NCI-H1417 (cell line): ENCODE measurements at regions not wholly inside any gene's neighbourhood (a gene's known extent, or its start where the extent isn't known, plus 50 kb on each side); places are given as distances from the start of the nearest gene placed in this dataset.
"Not testable (repeated sequence)": the region's sequence is repeated elsewhere in the genome, so short reads cannot be mapped to it uniquely, and the experiment has no call there.

Experiments used
- DNase-seq, 3 experiments: peaks; one replicate each; lab custom pipeline; 2025; lab: John Stamatoyannopoulos, UW

DNA sequence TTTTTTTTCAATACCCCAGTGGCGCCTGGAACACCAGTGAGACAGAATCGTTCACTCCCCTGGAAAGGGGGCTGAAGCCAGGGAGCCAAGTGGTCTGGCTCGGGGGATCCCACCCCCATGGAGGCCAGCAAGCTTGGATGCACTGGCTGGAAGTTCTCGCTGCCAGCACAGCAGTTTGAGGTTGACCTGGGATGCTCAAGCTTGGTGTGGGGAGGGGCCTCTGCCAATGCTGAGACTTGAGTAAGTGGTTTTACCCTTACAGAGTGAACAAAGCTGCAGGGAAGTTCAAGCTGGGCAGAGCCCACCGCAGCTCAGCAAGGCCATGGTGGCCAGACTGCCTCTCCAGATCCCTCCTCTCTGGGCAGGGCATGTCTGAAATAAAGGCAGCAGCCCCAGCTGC lies 276.2 kb upstream of the CNTN6 start:
- DNase-seq = no peak

DNA sequence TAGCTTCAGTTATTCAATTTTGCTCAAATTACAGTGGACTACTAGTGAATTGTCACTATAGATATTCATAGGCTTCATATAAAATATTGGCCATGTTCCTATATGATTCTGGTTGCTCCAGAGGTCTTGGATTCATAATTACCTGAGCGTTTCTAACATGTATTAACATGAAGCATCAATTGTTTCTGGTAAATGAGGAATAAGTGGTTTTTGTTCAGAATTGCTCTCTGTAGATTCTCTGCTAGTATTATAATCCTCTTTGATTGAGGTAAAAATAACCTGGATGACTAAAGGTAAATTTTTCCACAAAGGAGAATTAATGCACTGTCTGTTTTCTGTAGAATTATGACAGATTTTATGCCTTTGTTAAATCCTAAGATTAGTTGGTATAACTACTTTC lies 258.1 kb upstream of the CNTN6 start:
- DNase-seq = no peak

DNA sequence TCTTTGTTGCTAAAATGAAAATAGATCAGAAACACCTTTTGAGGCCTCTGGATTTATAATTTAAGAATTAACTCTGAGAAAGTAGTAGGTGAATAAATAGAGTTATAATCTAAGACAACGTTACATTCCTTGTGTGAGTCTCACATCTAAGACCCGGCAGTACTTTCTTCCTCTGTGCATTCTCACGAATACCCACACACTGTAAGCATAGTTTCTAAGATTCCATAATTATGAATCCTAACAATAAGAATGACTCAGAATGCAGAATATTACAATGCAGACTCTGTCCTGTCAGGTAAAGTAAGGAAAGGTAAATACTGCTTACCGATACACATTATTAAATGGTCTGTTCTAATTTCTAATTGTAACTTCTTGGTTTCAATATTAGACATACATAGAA lies 257.7 kb upstream of the CNTN6 start:
- DNase-seq = no peak

DNA sequence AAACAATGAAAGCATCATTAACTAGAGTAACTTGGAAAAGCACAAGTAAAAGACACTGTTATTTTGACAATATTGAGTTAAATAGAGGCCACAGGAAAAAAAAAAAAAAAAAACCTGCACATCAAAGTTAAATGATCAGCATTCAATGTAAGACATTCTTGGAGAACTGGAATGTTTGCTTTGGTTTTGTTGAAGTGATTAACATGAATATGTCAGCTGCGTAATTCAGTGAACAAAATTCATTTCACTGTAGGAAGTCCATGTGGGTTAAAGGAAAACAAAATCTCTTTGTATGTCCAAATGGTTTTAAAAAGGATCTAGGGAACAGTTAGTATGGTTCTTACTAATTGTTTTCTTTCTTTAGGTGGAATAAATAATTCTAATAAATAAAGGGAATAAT lies 252.8 kb upstream of the CNTN6 start:
- peak in 1 of 3 experiments; percentile 21 for DNase-seq

DNA sequence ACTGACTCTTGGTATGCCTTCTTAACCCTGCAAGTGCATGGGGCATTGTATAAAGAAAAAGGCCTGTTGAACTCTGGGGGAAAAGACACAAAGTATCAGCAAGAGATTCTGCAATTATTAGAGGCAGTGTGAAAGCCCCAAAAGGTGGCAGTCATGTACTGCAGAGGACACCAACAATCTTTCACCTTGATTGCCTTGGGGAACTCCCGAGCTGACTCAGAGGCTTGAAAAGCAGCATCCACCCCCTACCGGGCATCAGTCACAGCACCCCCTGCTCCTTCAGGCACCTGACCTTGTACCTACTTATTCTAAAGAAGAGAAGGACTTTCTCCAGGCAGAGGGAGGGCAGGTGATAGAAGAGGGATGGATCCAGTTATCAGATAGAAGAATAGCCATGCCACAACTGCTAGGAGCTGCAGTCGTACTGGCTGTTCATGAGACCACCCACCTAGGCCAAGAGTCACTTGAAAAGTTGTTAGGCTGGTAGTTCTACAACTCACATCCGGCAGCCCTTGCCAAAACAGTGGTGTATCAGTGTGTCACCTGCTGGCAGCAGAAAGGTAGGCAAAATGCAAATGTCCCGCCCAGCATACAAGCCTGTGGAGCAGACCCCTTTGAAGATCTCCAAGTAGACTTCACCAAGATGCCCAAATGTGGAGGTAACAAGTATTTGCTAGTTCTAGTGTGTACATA lies 241.6 kb upstream of the CNTN6 start:
- peak in 2 of 3 experiments; percentile 9 to 45 for DNase-seq

DNA sequence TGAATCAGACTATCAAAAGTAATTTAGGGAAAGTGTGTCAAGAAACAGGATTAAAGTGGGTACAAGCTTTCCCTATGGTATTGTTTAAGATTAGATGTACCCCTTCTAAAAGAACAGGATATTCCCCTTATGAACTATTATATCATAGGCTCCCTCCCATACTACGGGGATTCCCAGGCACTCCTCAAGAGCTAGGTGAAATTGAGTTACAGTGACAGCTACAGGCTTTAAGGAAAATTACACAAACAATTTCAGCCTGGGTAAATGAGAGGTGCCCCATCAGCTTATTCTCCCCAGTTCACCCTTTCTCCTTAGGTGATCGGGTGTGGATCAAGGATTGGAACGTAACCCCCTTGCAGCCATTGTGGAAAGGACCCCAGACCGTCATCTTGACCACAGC lies 240.8 kb upstream of the CNTN6 start:
- peak in 1 of 3 experiments; percentile 12 for DNase-seq

DNA sequence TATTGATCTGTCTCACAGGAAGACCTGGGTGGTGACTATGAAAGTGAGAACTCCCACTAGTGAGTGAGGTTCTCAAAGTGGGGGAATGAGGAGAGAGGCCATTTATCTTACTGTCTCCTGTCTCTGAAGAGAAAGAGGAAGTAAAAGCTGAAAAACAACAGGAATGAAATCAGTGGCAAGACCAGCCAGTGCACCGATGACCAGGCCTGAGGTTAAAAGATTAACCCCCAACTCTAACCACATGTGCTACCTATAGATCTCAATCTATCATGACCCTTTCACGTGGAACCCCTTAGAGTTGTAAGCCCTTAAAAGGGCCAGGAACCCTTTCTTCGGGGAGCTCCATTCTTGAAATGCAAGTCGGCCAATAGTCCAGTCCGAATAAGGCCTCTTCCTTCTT lies 239.3 kb upstream of the CNTN6 start:
- DNase-seq = no peak

DNA sequence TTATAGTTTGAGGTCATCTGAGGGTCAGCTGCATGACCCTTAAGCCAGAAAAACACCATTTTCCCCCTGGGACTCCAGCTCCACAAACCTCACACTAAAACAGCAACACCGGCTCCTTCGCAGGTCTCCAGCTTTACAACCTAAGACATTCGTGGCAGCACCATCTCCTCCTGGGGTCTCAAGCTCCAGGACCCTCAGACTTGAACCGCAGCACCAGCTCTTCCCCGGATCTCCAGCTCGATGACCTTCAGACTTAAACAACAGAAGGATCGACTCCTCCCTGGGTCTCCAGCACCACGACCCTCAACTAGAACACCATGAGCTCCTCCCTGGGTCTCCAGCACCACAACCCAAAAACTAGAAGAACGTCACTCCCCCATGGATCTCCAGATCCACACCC lies 233.7 kb upstream of the CNTN6 start:
- DNase-seq = no peak

DNA sequence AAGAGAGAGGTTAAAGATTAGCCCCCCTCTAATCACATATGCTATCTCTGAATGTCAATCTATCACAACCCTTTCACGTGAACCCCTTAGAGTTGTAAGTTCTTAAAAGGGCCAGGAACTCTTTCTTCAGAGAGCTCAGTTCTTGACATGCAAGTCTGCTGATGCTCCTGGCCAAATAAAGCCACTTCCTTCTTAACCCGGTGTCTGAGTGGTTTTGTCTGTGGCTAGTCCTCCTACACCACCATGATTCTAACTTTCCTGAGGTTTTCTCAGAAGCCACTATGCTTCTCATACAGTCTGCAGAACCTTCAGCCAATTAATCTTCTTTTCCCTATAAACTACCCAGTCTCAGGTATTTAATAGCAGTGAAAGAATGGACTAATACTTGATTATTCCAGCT lies 231.1 kb upstream of the CNTN6 start:
- DNase-seq = no peak

DNA sequence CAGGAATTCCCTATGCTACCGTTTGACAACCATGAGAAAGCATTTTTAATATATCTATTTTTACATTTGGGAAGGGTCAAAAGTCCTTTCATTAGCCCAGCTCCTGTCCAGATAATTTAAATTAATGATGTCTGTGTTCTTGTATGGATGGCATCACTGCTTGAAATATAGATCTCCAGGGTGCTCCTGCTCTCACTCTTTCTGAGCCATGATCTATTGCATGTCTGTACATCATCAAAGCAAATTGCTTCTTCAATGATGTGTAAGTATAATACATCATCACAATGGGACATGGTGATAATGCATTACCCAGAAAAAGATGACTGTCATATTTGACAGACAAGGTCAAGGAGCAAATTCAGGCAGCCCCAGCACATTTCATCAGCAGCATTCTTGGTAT lies 223.6 kb upstream of the CNTN6 start:
- DNase-seq = no peak

DNA sequence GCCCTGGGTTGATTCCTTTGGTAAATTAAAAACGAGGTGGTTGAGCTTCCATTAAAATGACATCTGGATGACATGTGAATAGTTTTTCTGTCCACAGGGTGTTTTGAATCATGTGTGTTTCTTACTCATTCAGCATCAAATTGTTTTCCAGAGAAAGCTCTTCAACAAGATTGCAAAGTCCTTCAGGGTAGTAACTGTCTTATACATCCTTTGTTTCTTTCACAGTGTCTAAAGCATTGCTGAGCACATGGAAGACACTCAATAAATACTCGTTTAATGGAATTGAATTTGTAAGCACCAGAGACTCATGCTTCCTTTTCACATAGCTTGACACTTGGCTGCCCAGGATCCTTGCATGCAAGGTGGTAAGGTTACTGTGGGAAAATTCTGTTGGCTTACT lies 223.1 kb upstream of the CNTN6 start:
- no peak for DNase-seq

DNA sequence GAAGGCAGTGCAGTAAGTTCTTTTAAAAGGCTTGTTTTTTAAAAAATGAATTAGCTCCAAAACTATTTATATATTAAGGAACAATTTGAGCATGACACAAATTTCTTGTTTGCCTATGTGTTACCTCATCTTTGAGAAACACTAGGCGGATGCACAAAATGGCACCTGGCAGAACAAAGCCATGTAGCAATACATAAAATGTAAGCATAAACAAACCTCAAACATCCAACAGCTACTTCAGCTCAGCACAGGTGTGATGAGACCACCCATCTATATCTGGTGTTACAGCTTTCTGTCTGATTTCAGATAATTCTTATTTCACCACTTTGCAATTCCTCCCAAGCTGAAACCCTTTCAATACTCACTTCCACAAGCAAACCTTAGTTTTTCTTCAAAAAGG lies 221.2 kb upstream of the CNTN6 start:
- no peak for DNase-seq

DNA sequence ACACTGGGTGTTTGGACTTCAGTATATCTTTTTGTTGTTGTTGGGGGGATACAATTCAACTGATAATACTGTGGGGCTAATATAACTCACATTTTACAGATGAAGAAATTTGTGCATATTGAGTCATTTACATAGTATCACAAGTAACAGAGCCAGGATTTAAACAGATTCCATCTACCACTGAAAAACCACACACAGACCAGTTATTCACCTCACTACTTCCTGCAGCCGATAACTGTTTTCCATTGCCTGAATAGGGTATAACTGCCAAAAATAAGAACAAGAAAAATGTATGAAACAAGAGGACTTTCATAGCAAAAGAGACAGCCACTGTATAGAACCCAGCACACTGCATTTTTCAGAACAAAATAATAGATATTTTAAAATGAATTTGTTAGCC lies 215.8 kb upstream of the CNTN6 start:
- DNase-seq = no peak

DNA sequence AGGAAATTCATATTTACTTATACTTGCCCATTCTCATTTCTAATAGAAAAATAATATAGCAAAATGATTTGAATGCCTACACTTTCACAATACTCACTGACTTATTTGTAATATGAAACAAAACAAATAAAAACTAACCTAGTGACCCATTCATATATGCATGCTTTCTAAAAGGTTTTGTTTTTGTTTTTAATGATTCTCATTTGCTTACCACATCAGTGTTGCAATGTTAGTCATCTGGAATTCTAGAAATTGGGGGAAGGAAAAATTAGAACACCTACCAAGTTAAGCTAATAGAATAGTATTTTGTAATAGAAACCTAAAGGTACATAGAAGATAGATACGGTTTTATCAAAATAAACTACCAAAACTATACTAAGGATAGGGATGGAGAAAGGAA lies 214.1 kb upstream of the CNTN6 start:
- no peak for DNase-seq

DNA sequence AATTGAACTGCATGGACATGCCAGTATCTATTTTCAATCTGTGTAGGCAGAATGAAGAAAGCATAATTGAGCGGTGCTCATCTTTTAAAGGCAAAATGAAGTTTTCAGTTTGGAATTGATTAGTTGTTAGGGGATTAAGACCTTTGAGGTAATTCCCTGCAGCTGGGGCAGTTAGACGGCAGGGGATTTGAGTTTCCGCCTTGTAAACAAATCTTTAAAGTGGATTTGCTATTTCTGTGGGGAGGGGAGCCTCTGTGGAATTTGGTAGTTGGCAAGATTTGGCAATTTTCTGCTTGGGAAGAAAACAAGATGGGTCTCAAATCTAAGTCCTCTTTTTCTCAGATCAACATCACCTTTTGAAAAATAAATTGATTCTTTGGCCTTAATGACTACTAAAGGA lies 212.5 kb upstream of the CNTN6 start:
- DNase-seq = no peak

DNA sequence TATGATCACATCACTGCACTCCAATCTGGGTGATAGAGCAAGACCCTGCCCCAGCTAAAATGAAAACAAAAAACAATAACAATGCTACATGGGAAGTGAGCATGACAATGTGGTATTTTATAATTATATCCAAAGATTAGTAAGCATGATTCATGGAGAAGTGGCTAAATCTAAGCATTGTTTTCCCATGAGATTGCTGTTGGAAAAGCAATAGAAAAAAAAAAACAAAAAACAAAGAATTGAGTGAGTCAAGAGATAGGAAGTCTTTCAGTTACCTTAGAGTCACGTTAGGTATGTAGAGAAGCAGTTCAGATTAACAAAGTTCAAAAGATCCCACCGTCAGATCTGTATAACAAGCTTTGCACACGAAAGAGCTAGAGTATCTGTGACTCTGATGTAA lies 210.3 kb upstream of the CNTN6 start:
- no peak for DNase-seq

DNA sequence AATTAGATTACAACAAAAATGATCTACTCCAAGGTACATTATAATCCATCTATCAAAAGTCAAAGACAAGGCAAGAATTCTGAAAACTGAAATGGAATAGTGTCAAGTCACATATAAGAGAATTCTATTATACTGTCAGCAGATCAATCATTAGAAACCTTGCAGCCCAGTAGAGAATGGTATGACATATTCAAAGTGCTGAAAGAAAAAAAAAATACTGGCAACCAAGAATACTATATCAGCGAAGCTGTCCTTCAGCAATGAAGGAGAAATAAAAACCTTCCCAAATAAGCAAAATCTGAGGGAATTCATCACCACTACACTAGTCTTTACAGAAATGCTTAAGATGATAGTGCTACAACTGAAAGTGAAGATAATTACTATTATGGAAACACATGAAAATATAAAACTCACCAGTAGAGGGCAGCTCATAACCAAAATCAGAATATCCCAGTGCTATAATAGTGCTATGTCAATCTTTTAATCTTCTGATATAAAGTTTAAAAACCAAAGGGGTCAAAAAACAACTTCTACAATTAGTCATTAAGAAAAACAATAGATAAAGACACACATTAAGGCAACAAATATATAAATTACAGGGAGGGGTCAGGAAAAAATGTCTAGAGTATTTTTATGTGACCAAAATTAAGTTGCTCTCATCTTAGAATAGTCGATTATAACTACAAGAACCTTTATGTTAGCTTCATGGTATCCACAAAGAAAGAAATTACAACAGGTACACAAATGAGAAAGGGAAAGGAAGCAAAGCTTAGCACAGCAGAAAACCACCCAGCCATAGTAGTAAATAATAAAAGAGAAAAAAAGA lies 190.7 kb upstream of the CNTN6 start:
- peak in 1 of 3 experiments; percentile 0 for DNase-seq

DNA sequence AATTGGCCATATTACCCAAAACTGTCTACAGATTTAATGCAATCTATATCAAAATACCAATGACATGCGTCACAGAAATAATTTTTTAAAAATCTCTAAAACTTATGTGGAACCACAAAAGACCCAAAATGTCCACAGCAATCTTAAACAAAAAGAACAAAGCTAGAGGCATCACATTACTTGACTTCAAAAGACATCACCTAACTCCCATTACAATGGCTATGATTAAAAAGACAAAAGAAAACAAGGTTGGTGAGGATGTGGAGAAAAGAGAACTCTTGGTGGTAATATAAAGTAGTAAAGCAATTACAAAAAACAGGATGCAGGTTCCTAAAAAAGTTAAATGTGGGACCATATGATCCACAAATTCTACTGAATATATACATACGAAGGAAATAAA lies 187.6 kb upstream of the CNTN6 start:
- DNase-seq = no peak

DNA sequence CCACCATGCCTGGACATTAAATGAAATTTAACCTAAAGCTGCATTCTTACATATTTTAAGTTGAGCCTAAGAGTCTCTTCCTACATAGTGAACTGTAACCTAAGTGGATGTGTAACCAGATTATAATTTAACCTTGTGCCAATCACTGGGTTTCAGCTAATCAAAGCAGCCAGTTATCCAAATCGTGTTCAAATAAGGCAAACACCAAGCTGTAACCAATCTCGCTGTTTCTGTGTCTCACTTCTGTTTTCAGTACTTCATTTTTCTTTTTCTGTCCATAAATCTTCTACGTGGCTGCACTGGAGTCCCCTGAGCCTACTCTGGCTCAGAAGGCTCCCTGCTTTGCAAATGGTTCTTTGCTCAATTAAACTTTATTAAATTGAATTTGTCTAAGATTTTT lies 186.1 kb upstream of the CNTN6 start:
- DNase-seq = no peak

DNA sequence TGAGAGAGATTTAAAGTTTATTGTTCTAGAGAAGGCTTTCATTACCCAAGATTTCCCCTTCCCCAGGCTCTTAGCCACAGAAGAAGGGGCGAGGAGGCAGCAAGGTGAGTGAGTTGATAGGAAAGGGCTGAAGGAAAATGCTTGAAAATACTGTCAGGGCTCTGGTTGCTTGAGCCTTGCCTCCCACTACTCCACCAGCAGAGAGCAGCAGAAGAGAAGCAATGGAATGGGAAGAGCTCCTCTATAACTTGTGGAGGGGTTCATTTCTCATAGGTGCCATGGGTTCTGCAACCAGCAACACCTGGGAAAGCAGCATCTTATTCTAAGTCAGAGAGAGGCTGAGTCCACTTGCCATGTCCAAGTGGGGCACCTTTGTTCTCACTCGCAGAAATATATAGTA lies 184.0 kb upstream of the CNTN6 start:
- DNase-seq = peak in 1 of 3 experiments; percentile 38

DNA sequence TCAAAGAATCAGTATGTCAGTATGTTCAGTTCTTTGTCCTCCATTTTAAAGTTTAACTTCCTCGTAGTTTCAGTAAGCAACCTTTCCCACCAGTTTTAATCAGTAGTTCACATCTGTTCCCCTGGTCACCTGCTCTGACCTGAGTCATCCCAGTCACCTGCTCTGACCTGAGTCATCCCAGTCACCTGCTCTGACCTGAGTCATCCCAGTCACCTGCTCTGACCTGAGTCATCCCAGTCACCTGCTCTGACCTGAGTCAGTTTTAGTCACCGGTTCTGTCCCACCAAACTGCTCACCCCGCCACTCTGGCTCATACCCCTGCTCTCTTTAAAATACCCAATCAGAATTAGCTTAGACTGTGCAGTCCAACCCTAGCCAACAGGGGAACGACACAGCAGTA lies 180.1 kb upstream of the CNTN6 start:
- not testable (repeated sequence) for DNase-seq

DNA sequence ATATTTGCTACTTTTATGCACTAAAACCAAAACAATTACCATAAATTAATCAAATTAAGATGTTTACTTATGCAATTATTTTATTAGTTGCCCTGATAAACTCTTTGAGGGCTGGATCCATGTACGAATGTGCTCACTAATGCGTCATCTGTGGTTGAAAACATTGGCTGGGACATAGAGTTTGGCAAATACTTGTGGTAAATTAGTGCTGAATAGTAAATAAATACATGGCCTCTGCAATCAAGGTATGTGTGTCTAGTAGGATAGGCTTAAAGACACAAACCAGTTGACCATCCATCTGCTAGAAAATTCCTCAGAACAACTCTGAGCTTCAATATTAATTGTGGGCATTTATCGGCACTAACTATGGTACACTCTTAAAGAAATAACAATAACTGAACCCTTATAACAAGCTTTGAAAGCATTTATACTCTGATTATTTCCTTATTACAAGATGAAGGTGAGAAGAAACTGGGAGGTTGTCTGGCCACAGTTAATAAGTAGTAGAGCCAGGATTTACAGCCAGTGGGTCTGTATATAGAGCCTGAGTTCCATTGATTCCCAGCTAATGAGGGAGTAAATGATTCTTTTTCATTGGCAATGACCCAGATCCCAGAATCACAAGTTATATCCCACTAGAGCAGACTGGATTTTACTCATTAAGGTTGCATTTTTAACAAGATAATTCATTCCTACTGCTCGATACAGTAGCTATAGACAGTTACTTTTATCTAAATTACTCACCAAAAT lies 169.5 kb upstream of the CNTN6 start:
- no peak for DNase-seq

DNA sequence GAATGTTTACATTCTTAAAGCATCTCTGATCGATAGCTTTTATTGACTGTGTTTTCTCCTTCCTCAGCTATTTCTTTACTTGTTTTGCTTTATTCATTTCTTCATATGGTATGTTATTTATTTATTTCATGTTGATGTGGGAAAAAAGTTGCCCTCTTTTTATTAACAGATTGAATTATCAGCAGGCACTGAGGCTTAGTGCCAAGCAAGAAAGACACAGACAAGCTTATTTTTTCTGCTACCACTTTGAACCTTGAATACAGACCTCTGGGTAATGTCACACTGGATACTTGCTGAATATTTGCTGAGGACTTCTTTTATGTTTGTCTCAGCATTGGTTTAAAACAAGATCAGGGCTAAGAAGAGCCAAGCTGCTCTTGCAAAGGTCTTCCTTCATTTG lies 162.0 kb upstream of the CNTN6 start:
- no peak for DNase-seq
